Stimulated activated CD4-positive, alpha-beta T cell treated with anti-CD3 and anti-CD28 coated beads, Interleukin-2, amount 100 ng/mL, for 48 hours (primary cell): ENCODE measurements at regions not wholly inside any gene's neighbourhood (a gene's known extent, or its start where the extent isn't known, plus 50 kb on each side); places are given as distances from the start of the nearest gene placed in this dataset.
"Not testable (repeated sequence)": the region's sequence is repeated elsewhere in the genome, so short reads cannot be mapped to it uniquely, and the experiment has no call there.

ENCODE experiments used
- DNase-seq, 2 donors: peaks; one replicate each; pipeline ENCODE4 v3.0.0-alpha.2; 2020

GRCh38 chr16:29156511-29156910 lies 171.7 kb downstream of the LAT start:
- DNase-seq = no peak

DNA sequence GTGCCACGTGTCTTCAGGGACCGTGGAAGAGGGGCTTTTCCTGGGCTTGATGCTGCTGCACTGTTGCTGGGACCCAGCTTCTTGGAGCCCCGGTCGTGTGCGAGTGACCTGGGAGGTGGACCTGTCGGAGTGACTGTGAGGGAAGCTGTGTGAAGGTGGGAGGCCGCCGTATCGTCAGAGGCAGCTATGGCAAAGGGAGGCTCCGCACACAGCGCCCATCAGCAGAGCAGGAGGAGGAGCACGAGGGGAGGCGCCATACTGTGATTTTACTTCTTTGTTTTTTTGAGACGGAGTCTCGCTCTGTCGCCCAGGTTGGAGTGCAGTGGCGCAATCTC lies 171.0 kb downstream of the LAT start:
- not testable (repeated sequence) for DNase-seq

- not testable (repeated sequence) for DNase-seq
Measured at GRCh38 chr16:29155131-29155865, 170.4 kb downstream of the LAT start.

- no peak for DNase-seq
Measured at GRCh38 chr16:29154676-29155121, 169.8 kb downstream of the LAT start.

- DNase-seq = no peak
Measured at GRCh38 chr16:29154088-29154487, 169.2 kb downstream of the LAT start.

DNA sequence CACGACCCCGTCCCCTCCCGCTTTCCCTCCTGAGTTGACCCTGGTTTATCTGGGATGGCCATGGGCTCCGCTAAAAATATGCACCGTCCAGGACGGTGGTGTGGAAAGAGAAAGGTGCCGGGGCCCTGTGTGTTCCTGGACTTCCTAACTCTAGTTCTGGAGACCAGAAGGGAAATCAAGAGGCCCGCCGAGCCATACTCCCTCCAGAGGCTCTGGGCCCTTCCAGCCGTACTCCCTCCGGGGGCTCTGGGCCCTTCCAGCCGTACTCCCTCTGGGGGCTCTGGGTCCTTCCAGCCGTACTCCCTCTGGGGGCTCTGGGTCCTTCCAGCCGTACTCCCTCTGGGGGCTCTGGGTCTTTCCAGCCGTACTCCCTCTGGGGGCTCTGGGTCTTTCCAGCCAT lies 168.5 kb downstream of the LAT start:
- DNase-seq = not testable (repeated sequence)

DNA sequence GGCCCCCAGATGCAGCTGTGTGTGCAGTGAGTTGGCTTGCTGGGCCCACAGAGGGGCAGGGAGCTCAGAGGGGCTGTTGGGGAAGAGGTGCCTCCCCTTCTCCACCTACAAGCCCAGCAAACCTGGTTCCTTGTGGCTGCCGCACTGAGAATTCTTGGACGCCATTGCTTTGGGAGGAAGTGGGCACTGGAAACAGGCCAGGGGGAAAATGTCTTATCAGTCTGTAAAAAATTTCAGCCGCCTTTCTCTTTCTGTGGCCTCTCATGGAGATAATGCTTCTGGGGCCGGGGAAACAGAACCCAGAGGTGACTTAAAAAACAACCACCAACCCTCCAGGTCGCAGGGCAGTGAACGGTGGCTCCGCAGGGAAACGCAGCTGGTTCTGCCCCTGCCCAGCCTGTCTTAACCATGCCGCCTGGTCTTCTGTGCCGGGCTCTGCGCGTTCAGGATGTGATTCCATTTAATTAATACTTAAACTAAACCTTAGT lies 167.7 kb downstream of the LAT start:
- DNase-seq = not testable (repeated sequence)

GRCh38 chr16:29151317-29151716 lies 166.5 kb downstream of the LAT start:
- DNase-seq = no peak

DNA sequence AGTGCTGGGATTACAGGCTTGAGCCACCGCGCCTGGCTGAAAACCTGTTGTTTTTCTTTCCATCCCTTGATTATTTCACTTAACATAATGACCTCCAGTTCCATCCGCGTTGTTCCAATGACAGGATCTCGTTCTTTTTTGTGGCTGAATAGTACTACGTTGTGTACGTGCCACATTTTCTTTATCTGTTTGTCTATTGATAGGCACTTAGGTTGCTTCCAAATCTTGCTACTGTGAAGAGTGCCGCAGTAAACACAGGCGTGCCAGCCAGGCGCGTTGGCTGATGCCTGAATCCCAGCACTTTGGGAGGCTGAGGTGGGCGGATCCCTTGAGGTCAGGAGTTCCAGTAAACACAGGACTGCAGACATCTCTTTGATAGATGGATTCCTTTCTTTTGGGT lies 165.1 kb downstream of the LAT start:
- DNase-seq = not testable (repeated sequence)

GRCh38 chr16:29148867-29149272 lies 164.0 kb downstream of the LAT start:
- peak; percentile 32 to 41 for DNase-seq

GRCh38 chr16:29148131-29148691 lies 163.4 kb downstream of the LAT start:
- peak in 1 of 2 donors; percentile 22 for DNase-seq

DNA sequence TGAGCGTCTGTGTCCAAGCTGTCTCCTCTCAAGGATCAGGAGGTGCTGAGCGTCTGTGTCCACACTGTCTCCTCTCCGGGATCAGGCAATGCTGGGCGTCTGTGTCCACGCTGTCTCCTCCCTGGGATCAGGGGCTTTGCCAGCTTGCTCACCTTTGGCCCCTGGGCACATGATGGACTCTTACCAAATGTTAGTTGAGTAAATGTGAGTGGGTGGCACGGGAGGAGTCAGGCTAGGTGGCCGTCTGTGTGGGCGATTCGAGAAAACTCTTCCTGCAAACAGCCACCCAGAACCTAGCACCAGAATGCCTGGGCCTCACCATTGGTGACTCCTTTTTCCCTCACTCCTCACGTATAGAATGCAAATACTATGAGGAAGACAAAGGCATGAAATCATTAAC lies 162.9 kb downstream of the LAT start:
- not testable (repeated sequence) for DNase-seq

GRCh38 chr16:29146808-29147643 lies 162.2 kb downstream of the LAT start:
- not testable (repeated sequence) for DNase-seq

DNA sequence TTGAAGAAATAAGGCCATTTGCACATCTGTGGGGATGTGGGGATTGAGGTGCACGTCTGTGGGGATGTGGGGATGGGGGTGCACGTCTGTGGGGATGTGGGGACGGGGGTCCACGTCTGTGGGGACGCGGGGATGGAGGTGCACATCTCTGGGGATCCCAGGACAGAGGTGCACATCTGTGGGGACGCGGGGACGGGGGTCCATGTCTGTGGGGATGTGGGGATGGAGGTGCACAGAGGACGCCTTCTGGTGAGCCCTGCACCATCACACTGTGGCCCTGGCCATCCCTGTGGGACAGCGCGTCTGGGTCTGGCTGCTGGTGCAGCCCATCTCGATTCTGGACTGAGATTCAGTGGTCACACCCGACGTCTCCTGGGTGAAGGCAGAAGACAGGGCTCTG lies 161.4 kb downstream of the LAT start:
- DNase-seq = no peak

GRCh38 chr16:29145486-29146225 lies 160.8 kb downstream of the LAT start:
- DNase-seq = not testable (repeated sequence)

- DNase-seq = not testable (repeated sequence)
Measured at GRCh38 chr16:29145086-29145485, 160.2 kb downstream of the LAT start.

DNA sequence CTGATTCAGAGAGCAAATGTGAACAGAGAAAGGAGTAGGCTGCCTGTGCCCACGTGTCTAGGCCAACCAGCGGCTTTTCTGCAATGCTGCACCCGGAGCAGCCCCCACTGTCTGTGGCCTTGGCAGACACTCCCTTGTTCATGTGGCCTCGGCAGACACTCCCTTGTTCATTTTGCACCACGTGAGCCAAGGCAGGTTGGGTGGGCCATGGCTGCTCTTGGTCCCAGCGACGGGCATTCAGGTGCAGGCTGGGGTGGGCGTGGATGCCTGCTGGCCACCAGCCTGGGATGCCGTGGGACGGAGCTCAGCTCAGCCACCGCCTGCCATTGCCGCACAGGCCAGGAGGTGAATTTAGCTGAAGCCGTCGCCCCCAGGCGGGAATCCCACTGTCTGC lies 159.8 kb downstream of the LAT start:
- DNase-seq = not testable (repeated sequence)

- not testable (repeated sequence) for DNase-seq
Measured at GRCh38 chr16:29143739-29144668, 159.2 kb downstream of the LAT start.

DNA sequence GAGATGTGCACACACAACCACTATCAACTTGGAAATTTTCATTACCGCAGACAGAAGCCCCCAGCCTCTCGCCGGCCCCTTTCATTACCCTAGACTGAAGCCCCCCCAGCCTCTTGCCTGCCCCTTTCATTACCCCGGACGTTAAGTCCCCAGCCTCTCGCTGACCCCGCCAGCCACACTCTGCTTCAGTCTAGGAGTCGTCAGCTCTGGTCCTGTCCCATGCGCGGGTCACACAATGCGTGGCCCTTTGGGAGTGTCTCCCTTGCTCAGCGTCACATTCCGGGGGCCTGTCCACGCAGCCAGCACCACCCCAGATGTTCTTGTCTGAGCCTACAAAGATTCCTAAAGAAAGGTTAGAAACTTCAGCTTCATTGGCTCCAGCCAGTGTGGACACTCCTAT lies 157.7 kb downstream of the LAT start:
- not testable (repeated sequence) for DNase-seq

- no peak for DNase-seq
Measured at GRCh38 chr16:29141586-29142324, 156.9 kb downstream of the LAT start.

DNA sequence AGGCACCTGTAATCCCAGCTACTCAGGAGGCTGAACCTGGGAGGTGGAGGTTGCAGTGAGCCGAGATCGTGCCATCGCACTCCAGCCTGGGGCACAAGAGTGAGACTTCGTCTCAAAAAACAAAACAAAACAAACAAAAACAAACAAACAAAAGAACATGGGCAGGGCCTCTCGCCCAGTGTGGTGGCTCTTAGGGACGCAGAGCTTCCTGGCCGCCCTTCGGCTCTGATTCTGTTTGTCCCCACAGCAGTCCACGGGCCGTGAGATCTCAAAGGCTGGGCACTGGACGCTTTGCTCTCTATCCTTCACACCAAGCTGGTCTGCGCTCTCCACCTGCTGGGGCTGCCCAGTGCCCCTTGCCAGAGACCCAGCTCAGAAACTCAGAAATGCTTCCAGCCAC lies 156.3 kb downstream of the LAT start:
- DNase-seq = not testable (repeated sequence)
